K562 (cell line): ENCODE measurements at regions not wholly inside any gene's neighbourhood (a gene's known extent, or its start where the extent isn't known, plus 50 kb on each side); places are given as distances from the start of the nearest gene placed in this dataset.

Experiments used
- ATAC-seq: fragments of 200-7000 bp; cut with Tn5 transposase; 3 replicates; pipeline ENCODE4 v1.9.1; 2020; ENCODE audit warnings: moderate library complexity
- BruUV-seq: library from RNA; stranded (reverse); fragments of 400-500 nt; replicated peaks from 2 replicates; lab custom pipeline; 2021; lab: Mats Ljungman, UMichigan
- CTCF ChIA-PET: fragments of 300-600 bp; formaldehyde crosslinking; extraction: SDS; loops from one replicate; lab custom pipeline; 2021; ENCODE audit warnings: low intra/inter-chr PET ratio; lab: Yijun Ruan, JAX
- POLR2A ChIA-PET: fragments of 300-600, 350-650 bp; sonication (Branson Sonifier 250); formaldehyde crosslinking; extraction: SDS; loops from one replicate; lab custom pipeline; 2021; ENCODE audit warnings: antibody characterized with exemption, inconsistent platforms; lab: Yijun Ruan, JAX
- DNase-seq, 4 experiments: peaks; one replicate each; pipeline versions ENCODE4 v3.0.0 to v3.0.0-alpha.2; 2011 to 2018; ENCODE audit warnings: low spot score in 3 of 4, mixed read lengths in 3 of 4; ENCODE audit errors: extremely low read depth in 1 of 4
- FAIRE-seq: peaks from 2 replicates; lab custom pipeline; 2011; peaks lifted over from hg19 to GRCh38; lab: Jason Lieb, UNC
- H2AFZ ChIP-seq: 2 replicates; pipeline ENCODE4 v1.6.0; 2011; ENCODE audit warnings: low read depth, low read length, control low read depth, inconsistent platforms
- H3K27ac ChIP-seq: fragments of 200-600 bp; 3 replicates; pipeline ENCODE4 v1.8.0; 2011; ENCODE audit warnings: low read depth, mild to moderate bottlenecking, control low read depth, inconsistent platforms, low read length, moderate library complexity, mixed read lengths; ENCODE audit errors: extremely low read depth
- H3K27me3 ChIP-seq, 2 experiments: fragments of 300-600 bp in 1 of 2; 2 replicates in 1 of 2; 3 replicates in 1 of 2; pipeline versions ENCODE4 v1.6.0 to v1.8.0; 2011; ENCODE audit warnings: inconsistent platforms in 2 of 2, low read length in 2 of 2, mild to moderate bottlenecking in 1 of 2, mixed read lengths in 1 of 2, moderate library complexity in 1 of 2; ENCODE audit not compliant: control insufficient read depth in 2 of 2, insufficient read depth in 2 of 2
- H3K36me3 ChIP-seq: fragments of 300-600 bp; 3 replicates; pipeline ENCODE4 v1.8.0; 2011; ENCODE audit warnings: mild to moderate bottlenecking, low read length, inconsistent platforms; ENCODE audit not compliant: control insufficient read depth, insufficient read depth
- H3K4me1 ChIP-seq, 2 experiments: fragments of 200-600 bp in 1 of 2; replicated peaks in 1 of 2; 2 replicates in 1 of 2; 3 replicates in 1 of 2; pipeline versions ENCODE4 v1.5.1 to v1.8.0; 2011; ENCODE audit warnings: inconsistent platforms in 2 of 2, low read length in 2 of 2, mild to moderate bottlenecking in 1 of 2, mixed read lengths in 1 of 2, moderate library complexity in 1 of 2; ENCODE audit not compliant: control insufficient read depth in 2 of 2, insufficient read depth in 2 of 2
- H3K4me2 ChIP-seq: 2 replicates; pipeline ENCODE4 v1.6.1; 2011; ENCODE audit warnings: low read length, control low read depth, inconsistent platforms, mixed read lengths; ENCODE audit not compliant: insufficient read depth
- H3K4me3 ChIP-seq: fragments of 200-600 bp; sonication (generic), shearing (Covaris generic); 2 replicates; pipeline ENCODE4 v1.5.1; 2016; ENCODE audit warnings: control low read depth, inconsistent platforms
- H3K79me2 ChIP-seq: fragments of 200-600 bp; 3 replicates; pipeline ENCODE4 v1.8.0; 2011; ENCODE audit warnings: low read length, inconsistent platforms; ENCODE audit not compliant: control insufficient read depth, insufficient read depth
- H3K9ac ChIP-seq, 2 experiments: 2 replicates each; pipeline versions ENCODE4 v1.6.0 to v1.6.1; 2011; ENCODE audit warnings: low read depth in 2 of 2, low read length in 2 of 2, control low read depth in 1 of 2, inconsistent platforms in 1 of 2, mild to moderate bottlenecking in 1 of 2, mixed read lengths in 1 of 2; ENCODE audit not compliant: insufficient read depth in 1 of 2
- H3K9me1 ChIP-seq: one replicate; pipeline ENCODE4 v1.6.0; 2011; ENCODE audit warnings: inconsistent platforms, mild to moderate bottlenecking, low read length, moderate library complexity; ENCODE audit not compliant: control insufficient read depth, insufficient read depth
- H3K9me3 ChIP-seq: replicated peaks from 2 replicates; pipeline ENCODE4 v1.5.1; 2011; ENCODE audit warnings: low read depth, low read length, inconsistent platforms; ENCODE audit not compliant: control insufficient read depth, insufficient read depth
- H4K20me1 ChIP-seq: replicated peaks from 2 replicates; pipeline ENCODE4 v1.6.1; 2011; ENCODE audit warnings: low read length, inconsistent platforms, mixed read lengths; ENCODE audit not compliant: control insufficient read depth, insufficient read depth
- MEIS2 ChIP-seq: fragments of 450-650 bp; IDR thresholded peaks from 2 replicates; pipeline ENCODE4 v1.6.1; 2014; ENCODE audit warnings: mild to moderate bottlenecking; ENCODE audit not compliant: partially characterized antibody
- PBX2 ChIP-seq, 2 experiments: IDR thresholded peaks in 1 of 2; conservative IDR thresholded peaks in 1 of 2; 2 replicates each; pipeline ENCODE4 v1.6.1; 2016; ENCODE audit warnings: low read depth in 2 of 2, mild to moderate bottlenecking in 1 of 2, missing compliant biosample characterization in 1 of 2, missing genetic modification characterization in 1 of 2, moderate library complexity in 1 of 2
- PKNOX1 ChIP-seq: fragments of 450-650 bp; IDR thresholded peaks from 2 replicates; pipeline ENCODE4 v1.6.1; 2016
- POLR2A ChIP-seq: fragments of 450-650 bp; conservative IDR thresholded peaks from 2 replicates; pipeline ENCODE4 v1.6.1; 2016
- WGBS: fragments of 100-300 bp; shearing (Covaris generic); methylation state at CpG from one replicate; pipeline ENCODE4 v1.1.6; 2016; ENCODE audit warnings: low coverage, mixed read lengths; ENCODE audit not compliant: insufficient coverage; ENCODE audit errors: missing lambda C conversion rate; 5-methylcytosine and 5-hydroxymethylcytosine counted together
- in situ Hi-C: fragments of 300-500 bp; cut with MboI; formaldehyde crosslinking; loops from 4 replicates; pipeline ENCODE4 v1.15.0; 2018; ENCODE audit warnings: inconsistent platforms, mixed read lengths
- intact Hi-C: fragments of 100-400 bp; cut with micrococcal nuclease; formaldehyde crosslinking; loops from 2 replicates; pipeline ENCODE4 v1.14.2; 2022
- TF ChIP-seq, protein P1 (sequence below): IDR thresholded peaks from 2 replicates; pipeline ENCODE4 v1.6.1; 2014; ENCODE audit warnings: antibody characterized with exemption

DNA sequence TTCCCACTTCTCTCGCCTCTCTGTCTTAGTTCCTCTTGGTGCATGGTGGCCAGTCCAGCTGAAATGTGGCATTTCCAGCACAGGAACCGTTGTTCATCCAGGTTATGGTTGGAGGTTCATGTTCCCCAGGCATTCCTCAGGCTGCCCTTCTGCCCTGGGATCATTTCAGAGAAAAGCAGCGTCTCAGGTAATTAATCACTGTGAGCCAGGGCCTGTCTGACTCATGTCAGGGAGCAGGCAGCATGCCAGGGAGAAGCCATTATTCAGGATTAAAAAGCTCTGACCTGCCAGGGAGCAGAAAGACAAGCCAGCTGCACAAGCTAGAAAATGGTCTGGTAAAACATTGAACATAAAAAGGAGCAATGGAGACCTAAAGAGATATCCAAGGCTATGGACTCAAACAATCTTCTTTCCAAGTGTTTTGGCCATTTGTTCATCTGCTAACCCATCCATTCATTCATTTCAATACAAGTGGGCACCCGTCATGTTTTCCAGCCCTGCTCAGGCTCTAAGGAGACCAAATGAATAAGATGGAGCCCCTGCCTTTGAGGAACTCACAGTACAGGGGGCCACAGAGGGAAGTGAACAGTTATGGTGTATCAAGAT is 241.4 kb downstream of the DRD1 start:
- Histone ChIP-seq H3K9ac (no peak overlapping the region), H3K4me2 (no peak overlapping the region), H3K9me1 (no peaks in the 10 kb centered on the region), H3K27me3 (peaks cover 4 to 24% of the 10 kb centered on the region in 2 experiments; a peak in 4 of 5 replicates), H3K4me1 (no peaks in the 10 kb centered on the region; a peak in 1 of 5 replicates), H3K27ac (no peak overlapping the region), H3K9me3 (no peaks in the 10 kb centered on the region), H2AFZ (no peak overlapping the region), H3K36me3 (no peaks in the 10 kb centered on the region), H3K4me3 (no peak overlapping the region), H3K79me2 (no peaks in the 10 kb centered on the region), H4K20me1 (no peaks in the 10 kb centered on the region)
- ATAC-seq = no peak
- BruUV-seq = no TSS peak
- CTCF ChIA-PET = no interaction called here
- POLR2A ChIA-PET = no interaction called here
- in situ Hi-C loops (no loop called here), intact Hi-C loops (no loop called here)
- WGBS = 0% methylated on average over 4 of the region's 4 CpGs
- no peak for FAIRE-seq
- DNase-seq = no peak
- TF ChIP-seq PKNOX1 = peak; percentile 28; the same call in 1 of the 2 replicates
- TF ChIP-seq PBX2 (CRISPR knock-in tag; IDR thresholded peaks at IDR 0.05; ENCODE audit: low read depth) = no peak
- peak; percentile 93 for TF ChIP-seq PBX2 (tag; conservative IDR thresholded peaks at IDR 0.05; ENCODE audit: low read depth)
- TF ChIP-seq, protein P1, sequence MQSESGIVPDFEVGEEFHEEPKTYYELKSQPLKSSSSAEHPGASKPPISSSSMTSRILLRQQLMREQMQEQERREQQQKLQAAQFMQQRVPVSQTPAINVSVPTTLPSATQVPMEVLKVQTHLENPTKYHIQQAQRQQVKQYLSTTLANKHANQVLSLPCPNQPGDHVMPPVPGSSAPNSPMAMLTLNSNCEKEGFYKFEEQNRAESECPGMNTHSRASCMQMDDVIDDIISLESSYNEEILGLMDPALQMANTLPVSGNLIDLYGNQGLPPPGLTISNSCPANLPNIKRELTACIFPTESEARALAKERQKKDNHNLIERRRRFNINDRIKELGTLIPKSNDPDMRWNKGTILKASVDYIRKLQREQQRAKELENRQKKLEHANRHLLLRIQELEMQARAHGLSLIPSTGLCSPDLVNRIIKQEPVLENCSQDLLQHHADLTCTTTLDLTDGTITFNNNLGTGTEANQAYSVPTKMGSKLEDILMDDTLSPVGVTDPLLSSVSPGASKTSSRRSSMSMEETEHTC = no peak
- no peak for TF ChIP-seq POLR2A
- TF ChIP-seq MEIS2 = peak; percentile 77
